ENCODE measurements at regions not wholly inside any gene's neighbourhood (a gene's known extent, or its start where the extent isn't known, plus 50 kb on each side); places are given as distances from the start of the nearest gene placed in this dataset.
A peak's percentile ranks its signal among the peaks of the same experiment; 100 is the strongest.

DNA sequence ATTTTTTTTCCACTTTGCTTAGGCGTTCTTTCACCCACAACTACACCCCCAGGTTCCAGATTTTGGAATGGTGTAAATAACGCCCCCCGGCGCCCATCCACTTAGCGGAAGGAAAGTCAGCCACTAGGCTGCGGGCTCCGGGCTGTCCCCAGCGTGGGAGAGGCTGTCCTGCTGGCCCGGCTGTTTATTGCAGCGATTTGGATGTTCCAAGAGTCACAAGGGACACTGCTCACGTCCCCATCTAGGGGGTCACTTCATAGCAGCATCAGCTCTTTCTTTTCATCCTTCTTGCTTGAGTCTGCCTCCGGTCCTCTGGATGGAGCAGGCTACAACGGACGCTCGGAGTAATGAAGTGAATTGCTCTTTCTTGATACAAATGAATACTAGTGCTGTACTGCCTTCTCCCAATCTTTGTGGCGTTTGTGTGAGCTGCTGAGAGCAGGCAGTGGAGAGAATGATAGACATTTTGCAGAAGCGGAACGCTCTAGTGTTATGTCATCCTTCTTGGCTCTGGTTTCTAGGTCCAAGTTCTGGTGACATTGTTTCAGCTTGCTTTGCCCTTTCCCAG is 50.7 kb upstream of the PAIP2B start:
- intact Hi-C loops (cut with micrococcal nuclease), result loop anchor here (5.0 to 10.0 kb wide), 2 partner anchors 50 to 123 kb away; partner anchors contain the start of gene PAIP2B
- peaks cover 7% of the 10 kb centered on the region for H3K9me3 Mint-ChIP-seq
- DNase-seq, result peak; percentile 52
- TF ChIP-seq, protein P1, sequence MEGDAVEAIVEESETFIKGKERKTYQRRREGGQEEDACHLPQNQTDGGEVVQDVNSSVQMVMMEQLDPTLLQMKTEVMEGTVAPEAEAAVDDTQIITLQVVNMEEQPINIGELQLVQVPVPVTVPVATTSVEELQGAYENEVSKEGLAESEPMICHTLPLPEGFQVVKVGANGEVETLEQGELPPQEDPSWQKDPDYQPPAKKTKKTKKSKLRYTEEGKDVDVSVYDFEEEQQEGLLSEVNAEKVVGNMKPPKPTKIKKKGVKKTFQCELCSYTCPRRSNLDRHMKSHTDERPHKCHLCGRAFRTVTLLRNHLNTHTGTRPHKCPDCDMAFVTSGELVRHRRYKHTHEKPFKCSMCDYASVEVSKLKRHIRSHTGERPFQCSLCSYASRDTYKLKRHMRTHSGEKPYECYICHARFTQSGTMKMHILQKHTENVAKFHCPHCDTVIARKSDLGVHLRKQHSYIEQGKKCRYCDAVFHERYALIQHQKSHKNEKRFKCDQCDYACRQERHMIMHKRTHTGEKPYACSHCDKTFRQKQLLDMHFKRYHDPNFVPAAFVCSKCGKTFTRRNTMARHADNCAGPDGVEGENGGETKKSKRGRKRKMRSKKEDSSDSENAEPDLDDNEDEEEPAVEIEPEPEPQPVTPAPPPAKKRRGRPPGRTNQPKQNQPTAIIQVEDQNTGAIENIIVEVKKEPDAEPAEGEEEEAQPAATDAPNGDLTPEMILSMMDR (IDR thresholded peaks at IDR 0.05), result peak; percentile 54
- peaks cover 7% of the 10 kb centered on the region for H3K4me1 Mint-ChIP-seq (ENCODE audit: low read depth)
- no peak overlapping the region for H3K27ac Mint-ChIP-seq
- peaks cover 70% of the 10 kb centered on the region for H3K27me3 Mint-ChIP-seq
- ChIA-PET CTCF (interaction anchor here (1.1 to 2.5 kb wide), 4 partner anchors 22 to 269 kb away, joined by 3 to 9 read pairs (median 4); partner anchors contain the start of gene ZNF638), POLR2A (interaction anchor here (1.2 kb wide), 1 partner anchor 140 kb away, joined by 3 read pairs; no protein-coding TSS in a partner anchor)
- H3K4me3 Mint-ChIP-seq, result peak overlapping the region; percentile 75
- peak; percentile 31 for ATAC-seq
- no peaks in the 10 kb centered on the region for H3K36me3 Mint-ChIP-seq (ENCODE audit: low read depth)

DNA sequence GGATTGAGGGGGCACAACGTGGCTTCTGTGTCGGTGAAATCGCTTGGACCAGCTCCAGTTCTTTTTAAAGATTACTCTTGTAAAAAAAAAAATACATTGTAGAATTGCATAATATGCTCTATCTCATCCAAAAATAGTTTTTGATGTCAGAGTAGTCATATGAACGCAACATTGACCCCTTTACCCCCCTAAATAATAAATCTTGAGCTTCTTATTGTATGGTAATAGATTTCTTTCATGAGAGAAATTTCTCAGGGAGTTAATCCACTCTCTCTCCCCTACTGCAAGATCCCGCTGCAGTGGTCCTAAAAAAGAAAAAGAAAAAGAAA is 50.2 kb upstream of the PAIP2B start:
- peaks cover 7% of the 10 kb centered on the region for H3K9me3 Mint-ChIP-seq
- ChIA-PET POLR2A (interaction anchor here (1.2 kb wide), 1 partner anchor 141 kb away, joined by 3 read pairs; no protein-coding TSS in a partner anchor), CTCF (interaction anchor here (1.1 to 2.5 kb wide), 6 partner anchors 22 to 184 kb away, joined by 3 to 9 read pairs (median 4); partner anchors contain the start of gene ZNF638)
- no peak for ATAC-seq
- no peaks in the 10 kb centered on the region for H3K36me3 Mint-ChIP-seq (ENCODE audit: low read depth)
- peaks cover 7% of the 10 kb centered on the region for H3K4me1 Mint-ChIP-seq (ENCODE audit: low read depth)
- DNase-seq, result no peak
- H3K27me3 Mint-ChIP-seq, result peaks cover 72% of the 10 kb centered on the region
- TF ChIP-seq, protein P1 (IDR thresholded peaks at IDR 0.05), result no peak
- peak overlapping the region; percentile 75 for H3K4me3 Mint-ChIP-seq
- intact Hi-C loops (cut with micrococcal nuclease), result loop anchor here (5.0 to 10.0 kb wide), 2 partner anchors 50 to 122 kb away; partner anchors contain the start of gene PAIP2B
- no peak overlapping the region for H3K27ac Mint-ChIP-seq

DNA sequence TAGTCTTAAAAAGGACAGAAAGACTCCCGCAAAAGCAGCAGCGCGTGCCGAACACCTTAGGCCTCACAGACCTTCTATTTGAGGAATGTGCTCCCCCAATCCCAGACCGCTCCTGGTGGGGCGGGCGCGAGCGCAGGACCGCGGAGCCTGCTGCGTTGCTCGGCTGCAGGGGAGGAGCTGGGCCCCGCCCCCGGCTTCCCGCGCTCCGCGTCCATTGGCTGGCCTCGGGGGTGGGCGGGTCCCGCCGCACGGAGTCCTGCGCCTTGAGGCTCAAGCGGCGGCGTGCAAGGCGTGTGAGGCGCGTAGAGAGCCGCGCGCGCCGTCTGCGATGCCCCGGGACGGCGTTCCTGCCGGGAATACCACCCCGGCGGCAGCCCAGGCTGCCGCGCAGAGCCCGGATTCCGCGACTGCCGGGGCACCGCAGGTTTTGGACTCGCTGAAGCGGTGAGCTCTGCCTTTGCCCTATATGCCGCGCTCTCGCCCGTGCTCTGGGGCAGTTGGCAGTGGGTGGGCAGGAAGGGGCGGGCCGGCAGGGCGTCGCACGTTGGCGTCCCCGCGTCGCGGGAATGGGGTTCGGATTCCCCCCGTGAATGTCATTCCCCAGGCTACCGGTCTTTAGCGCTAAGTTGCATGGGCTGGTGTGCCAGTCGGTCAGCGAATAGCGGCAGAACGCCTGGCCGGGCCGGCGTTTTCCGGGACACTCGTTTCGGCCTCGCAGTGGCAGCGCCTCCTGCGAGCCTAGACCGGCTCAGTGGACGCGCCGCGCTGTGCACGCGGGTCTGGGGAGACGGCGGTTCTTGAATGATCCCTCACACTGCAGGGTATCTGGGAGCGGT is 49.6 kb upstream of the PAIP2B start:
- H3K4me3 Mint-ChIP-seq, result peak overlapping the region; percentile 75
- intact Hi-C loops (cut with micrococcal nuclease), result loop anchor here (5.0 to 10.0 kb wide), 2 partner anchors 49 to 122 kb away; partner anchors contain the start of gene PAIP2B
- no peak overlapping the region for H3K27ac Mint-ChIP-seq
- ATAC-seq (peak; percentile 99), DNase-seq (peak; percentile 89)
- POLR2A ChIA-PET, result interaction anchor here (0.6 to 1.3 kb wide), 3 partner anchors 12 to 141 kb away, joined by 3 read pairs; no protein-coding TSS in a partner anchor
- CTCF ChIA-PET, result interaction anchor here (0.7 to 2.5 kb wide), 8 partner anchors 11 to 184 kb away, joined by 3 to 9 read pairs (median 3); partner anchors contain the start of gene ZNF638
- no peaks in the 10 kb centered on the region for H3K36me3 Mint-ChIP-seq (ENCODE audit: low read depth)
- TF ChIP-seq, protein P1 (IDR thresholded peaks at IDR 0.05), result no peak
- peaks cover 7% of the 10 kb centered on the region for H3K4me1 Mint-ChIP-seq (ENCODE audit: low read depth)
- peaks cover 7% of the 10 kb centered on the region for H3K9me3 Mint-ChIP-seq
- H3K27me3 Mint-ChIP-seq, result peaks cover 73% of the 10 kb centered on the region
